ENCODE measurements at regions not wholly inside any gene's neighbourhood (a gene's known extent, or its start where the extent isn't known, plus 50 kb on each side); places are given as distances from the start of the nearest gene placed in this dataset.

GRCh38 chr2:18262601-18263000, 297.9 kb downstream of the RDH14 start:
- no peak overlapping the region for H3K4me3 ChIP-seq (ENCODE audit: low read depth, poor library complexity, severe bottlenecking)
- TF ChIP-seq POLR2A (IDR thresholded peaks at IDR 0.05) (no peak), CTCF (IDR thresholded peaks at IDR 0.05) (no peak)
- intact Hi-C loops (cut with DNase I; ENCODE audit: low total_unique reads) = no loop called here
- WGBS, 2 donors = 48 to 76% methylated on average over 4 of the region's 4 CpGs
- DNase-seq (ENCODE audit: low spot score in 2 of 2) = no peak

DNA sequence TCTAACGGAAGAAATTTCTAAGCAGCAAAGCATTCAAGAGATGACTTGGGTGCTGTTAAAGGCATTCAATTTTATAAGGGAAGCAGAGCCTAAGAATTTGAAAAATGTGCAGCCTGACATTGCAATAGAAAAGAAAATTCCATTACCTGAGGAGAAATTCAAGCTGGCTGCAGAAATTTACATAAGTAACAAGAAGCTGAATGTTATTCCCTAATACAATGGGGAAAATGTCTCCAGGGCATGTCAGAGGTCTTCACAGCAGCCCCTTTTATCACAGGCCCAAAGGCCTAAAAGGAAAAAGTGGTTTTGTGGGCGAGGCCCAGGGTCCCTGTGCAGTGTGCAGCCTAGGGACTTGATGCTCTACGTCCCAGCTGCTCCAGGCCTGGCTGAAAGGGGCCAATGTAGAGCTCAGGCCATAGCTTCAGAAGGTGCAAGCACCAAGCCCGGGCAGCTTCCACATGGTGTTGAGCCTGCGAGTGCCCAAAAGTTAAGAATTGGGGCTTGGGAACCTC, 306.7 kb downstream of the RDH14 start:
- TF ChIP-seq POLR2A (IDR thresholded peaks at IDR 0.05) = no peak
- TF ChIP-seq CTCF (IDR thresholded peaks at IDR 0.05) = no peak
- WGBS, 2 donors = 92 to 94% methylated on average over 5 of the region's 5 CpGs
- H3K4me3 ChIP-seq (ENCODE audit: low read depth, poor library complexity, severe bottlenecking) = no peak overlapping the region
- DNase-seq (ENCODE audit: low spot score in 2 of 2) = no peak
- intact Hi-C loops (cut with DNase I; ENCODE audit: low total_unique reads) = no loop called here

DNA sequence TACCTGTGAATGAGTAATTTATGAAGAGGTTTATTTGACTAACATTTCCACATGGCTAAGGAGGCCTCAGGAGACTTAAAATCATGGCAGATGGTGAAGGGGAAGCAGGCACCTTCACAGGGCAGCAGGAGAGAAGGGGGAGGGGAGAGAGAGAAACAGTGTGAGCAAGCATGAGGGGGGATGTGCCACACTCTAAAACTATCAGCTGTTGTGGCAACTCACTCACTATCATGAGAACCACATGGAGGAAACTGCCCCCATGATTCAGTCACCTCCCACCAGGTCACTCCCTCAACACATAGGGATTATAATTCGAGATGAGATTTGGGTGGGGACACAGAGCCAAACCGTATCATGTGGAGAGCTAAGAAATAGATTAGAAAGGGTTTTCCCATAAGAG, 309.0 kb downstream of the RDH14 start:
- intact Hi-C loops (cut with DNase I; ENCODE audit: low total_unique reads) = no loop called here

DNA sequence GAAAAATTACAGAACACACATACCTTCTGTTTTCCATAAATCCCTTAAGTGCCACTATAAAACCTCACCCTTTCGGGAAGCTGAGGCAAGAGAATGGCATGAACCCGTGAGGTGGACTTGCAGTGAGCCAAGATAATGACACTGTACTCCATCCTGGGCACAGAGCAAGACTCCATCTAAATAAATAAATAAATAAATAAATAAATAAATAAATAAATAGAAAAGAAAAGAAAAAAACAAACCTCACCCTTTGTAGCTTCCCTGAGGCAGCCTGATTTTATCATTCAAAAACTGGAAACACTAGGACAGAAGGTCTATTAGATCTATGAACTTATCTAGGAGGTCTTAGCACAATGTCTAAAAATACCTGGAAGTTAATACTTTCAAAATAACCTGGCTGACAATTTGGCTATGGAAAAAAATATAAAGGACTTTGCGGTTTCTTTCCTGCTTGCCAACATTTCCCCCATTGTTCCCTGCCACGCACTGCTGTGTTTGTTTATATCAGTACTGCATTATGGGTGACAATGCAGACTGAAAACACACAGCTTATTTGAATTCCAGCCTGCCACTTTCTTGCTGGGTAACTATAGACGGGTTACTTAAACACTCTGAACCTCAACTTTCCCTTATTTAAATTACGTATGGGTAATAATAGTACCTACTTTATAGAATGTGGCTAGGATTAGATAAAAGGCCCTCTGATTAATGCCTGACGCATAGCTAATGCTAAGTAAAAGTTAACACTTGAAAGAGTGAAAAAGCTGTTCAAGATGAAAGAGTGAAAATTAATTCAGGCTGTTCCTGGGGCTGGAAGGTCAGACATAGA, 313.0 kb downstream of the RDH14 start:
- H3K4me3 ChIP-seq (ENCODE audit: low read depth, poor library complexity, severe bottlenecking) = no peak overlapping the region
- TF ChIP-seq CTCF (IDR thresholded peaks at IDR 0.05) (no peak), POLR2A (IDR thresholded peaks at IDR 0.05) (no peak)
- WGBS, 2 donors = 78 to 85% methylated on average over 7 of the region's 7 CpGs
- intact Hi-C loops (cut with DNase I; ENCODE audit: low total_unique reads) = no loop called here
- DNase-seq (ENCODE audit: low spot score in 2 of 2) = no peak

More for the DNA sequence above, 309.0 kb downstream of the RDH14 start:
- H3K4me3 ChIP-seq (ENCODE audit: low read depth, poor library complexity, severe bottlenecking) = no peak overlapping the region
- no peak for DNase-seq (ENCODE audit: low spot score in 2 of 2)
- no peak for TF ChIP-seq POLR2A (IDR thresholded peaks at IDR 0.05)
- no peak for TF ChIP-seq CTCF (IDR thresholded peaks at IDR 0.05)
- 81 to 87% methylated on average over 2 of the region's 2 CpGs for WGBS, 2 donors

DNA sequence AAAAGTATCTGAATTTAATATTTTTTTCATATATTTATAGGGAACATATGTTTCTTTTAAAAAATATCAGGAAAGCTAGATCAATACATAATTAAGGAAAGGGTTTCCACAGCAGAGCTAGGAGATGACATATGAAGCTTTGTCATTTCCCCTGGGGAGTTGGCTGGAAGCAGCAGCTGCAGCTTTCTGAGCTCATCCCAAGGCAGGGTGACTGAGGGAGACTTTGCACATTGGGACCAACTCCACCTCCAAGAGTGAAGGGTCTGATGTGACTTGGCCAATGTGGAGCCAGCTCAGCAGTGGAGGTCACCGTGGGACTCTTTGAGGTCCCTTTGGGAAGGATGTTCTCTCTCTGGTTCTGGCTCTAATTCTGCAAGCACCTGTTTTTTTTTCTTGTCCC, 315.1 kb downstream of the RDH14 start:
- 79 to 81% methylated on average over 1 of the region's 1 CpG for WGBS, 2 donors
- no peak for DNase-seq (ENCODE audit: low spot score in 2 of 2)
- no peak for TF ChIP-seq POLR2A (IDR thresholded peaks at IDR 0.05)
- TF ChIP-seq CTCF (IDR thresholded peaks at IDR 0.05) = no peak
- intact Hi-C loops (cut with DNase I; ENCODE audit: low total_unique reads) = no loop called here
- H3K4me3 ChIP-seq (ENCODE audit: low read depth, poor library complexity, severe bottlenecking) = no peak overlapping the region
